Sigmoid colon (tissue), 6 donors: ENCODE measurements at regions not wholly inside any gene's neighbourhood (a gene's known extent, or its start where the extent isn't known, plus 50 kb on each side); places are given as distances from the start of the nearest gene placed in this dataset.

Experiments
- DNase-seq: peaks from one replicate; pipeline ENCODE4 v3.0.0-alpha.2; 2019
- H3K27ac ChIP-seq, 4 donors: fragments of 200-600 bp; sonication (generic); one replicate each; pipeline ENCODE4 v1.5.1; 2016 to 2019; ENCODE audit warnings: mild to moderate bottlenecking in 1 of 4
- H3K27me3 ChIP-seq, 3 donors: fragments of 200-600 bp; sonication (generic); one replicate each; pipeline ENCODE4 v1.5.1; 2019; ENCODE audit warnings: mild to moderate bottlenecking in 1 of 3
- H3K36me3 ChIP-seq, 4 donors: fragments of 200-600 bp; sonication (generic); one replicate each; pipeline ENCODE4 v1.5.1; 2016 to 2019
- H3K4me1 ChIP-seq, 4 donors: fragments of 200-600 bp; sonication (generic); one replicate each; pipeline ENCODE4 v1.5.1; 2017 to 2019
- H3K4me3 ChIP-seq, 4 donors: fragments of 200-600 bp; sonication (generic); one replicate each; pipeline ENCODE4 v1.5.1; 2017 to 2019; ENCODE audit warnings: mild to moderate bottlenecking in 2 of 4, moderate library complexity in 1 of 4
- H3K9me3 ChIP-seq, 4 donors: fragments of 200-600 bp in 3 of 4; sonication (generic) in 3 of 4; one replicate each; pipeline versions ENCODE4 v1.5.1 to v1.6.1; 2013 to 2019
- EP300 ChIP-seq, 4 donors: sonication (generic); formaldehyde crosslinking; IDR thresholded peaks; one replicate each; pipeline ENCODE4 v1.6.1; 2017; ENCODE audit warnings: antibody characterized with exemption in 4 of 4
- POLR2A ChIP-seq, 2 donors: fragments of 450-650 bp; IDR thresholded peaks; one replicate each; pipeline ENCODE4 v1.6.1; 2016; ENCODE audit warnings: antibody characterized with exemption in 2 of 2, mild to moderate bottlenecking in 2 of 2, moderate library complexity in 2 of 2
- POLR2AphosphoS5 ChIP-seq, 4 donors: sonication (generic); formaldehyde crosslinking; IDR thresholded peaks; one replicate each; pipeline ENCODE4 v1.6.1; 2017; ENCODE audit warnings: antibody characterized with exemption in 4 of 4
- WGBS, 2 donors: extraction: QIAGEN DNeasy Blood & Tissue Kit; methylation state at CpG; one replicate each; pipeline ENCODE4 v1.1.7; 2013; 5-methylcytosine and 5-hydroxymethylcytosine counted together
- intact Hi-C: fragments of 100-400 bp; cut with DNase I; formaldehyde crosslinking; loops from one replicate; pipeline ENCODE4 v1.15.1; 2023
- TF ChIP-seq, protein P1 (sequence below), 4 experiments: fragments of 450-650 bp in 3 of 4; fragments of 200-600 bp in 1 of 4; IDR thresholded peaks; one replicate each; pipeline ENCODE4 v1.5.1; 2016 to 2019; ENCODE audit warnings: antibody characterized with exemption in 4 of 4, mild to moderate bottlenecking in 3 of 4, moderate library complexity in 2 of 4
- donor health status: healthy with polysubstance abuse.
- donor health status: healthy.

DNA sequence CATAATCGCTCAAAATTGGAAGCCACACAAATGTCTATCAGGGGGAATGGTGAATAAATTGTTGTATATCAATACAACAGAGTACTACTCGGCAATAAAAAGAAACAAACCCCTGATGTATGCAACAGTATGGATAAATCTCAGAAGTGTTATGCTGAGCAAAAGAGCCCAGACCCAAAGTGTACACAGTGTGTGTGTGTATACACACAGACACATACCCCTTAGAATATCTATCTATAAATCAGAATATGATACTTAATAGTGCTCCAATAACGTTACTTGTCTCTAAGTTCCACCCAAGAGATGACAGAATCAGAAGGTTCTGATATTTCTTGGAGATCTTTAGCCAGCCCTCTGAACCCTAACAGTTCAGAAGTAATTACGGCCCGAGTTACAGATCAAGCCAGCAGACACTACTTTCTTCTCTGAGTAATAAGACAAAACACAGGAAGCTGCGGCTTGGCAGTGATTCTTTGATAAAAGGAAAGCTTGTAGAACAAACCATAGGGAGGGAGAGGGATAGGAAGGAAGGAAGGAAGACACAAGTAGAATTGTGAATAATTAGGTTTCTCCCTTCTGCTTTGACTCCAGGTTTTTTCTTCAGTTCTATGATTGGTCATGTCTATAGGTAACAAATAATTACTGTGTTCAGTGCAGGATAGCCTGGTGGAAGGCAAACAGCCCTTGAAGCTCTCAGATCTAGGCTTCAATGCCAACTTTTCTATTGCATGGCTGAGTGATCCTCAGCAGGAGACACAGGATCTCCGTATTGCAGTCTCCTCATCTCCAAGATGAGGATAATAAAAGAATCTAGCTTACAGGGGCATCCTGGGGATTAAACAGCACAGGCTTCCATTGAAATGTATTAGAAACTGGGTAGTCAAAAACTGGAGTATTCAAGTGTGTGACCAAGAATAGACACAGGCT is 75.6 kb upstream of the TEAD1 start:
- intact Hi-C loops: no loop called here
- DNase-seq: no peak
- Histone ChIP-seq H3K9me3 (no peaks in the 10 kb centered on the region), H3K4me3 (no peak overlapping the region), H3K4me1 (peaks cover 0 to 24% (median 18%) of the 10 kb centered on the region in 4 donors), H3K27me3 (no peaks in the 10 kb centered on the region), H3K27ac (peak overlapping the region in 1 of 4 donors; percentile 21), H3K36me3 (no peaks in the 10 kb centered on the region)
- 51 to 67% methylated on average over 7 of the region's 7 CpGs for WGBS, 2 donors
- TF ChIP-seq POLR2A (IDR thresholded peaks at IDR 0.05) (no peak), EP300 (IDR thresholded peaks at IDR 0.05) (no peak), POLR2AphosphoS5 (IDR thresholded peaks at IDR 0.05) (no peak)
- TF ChIP-seq, protein P1, sequence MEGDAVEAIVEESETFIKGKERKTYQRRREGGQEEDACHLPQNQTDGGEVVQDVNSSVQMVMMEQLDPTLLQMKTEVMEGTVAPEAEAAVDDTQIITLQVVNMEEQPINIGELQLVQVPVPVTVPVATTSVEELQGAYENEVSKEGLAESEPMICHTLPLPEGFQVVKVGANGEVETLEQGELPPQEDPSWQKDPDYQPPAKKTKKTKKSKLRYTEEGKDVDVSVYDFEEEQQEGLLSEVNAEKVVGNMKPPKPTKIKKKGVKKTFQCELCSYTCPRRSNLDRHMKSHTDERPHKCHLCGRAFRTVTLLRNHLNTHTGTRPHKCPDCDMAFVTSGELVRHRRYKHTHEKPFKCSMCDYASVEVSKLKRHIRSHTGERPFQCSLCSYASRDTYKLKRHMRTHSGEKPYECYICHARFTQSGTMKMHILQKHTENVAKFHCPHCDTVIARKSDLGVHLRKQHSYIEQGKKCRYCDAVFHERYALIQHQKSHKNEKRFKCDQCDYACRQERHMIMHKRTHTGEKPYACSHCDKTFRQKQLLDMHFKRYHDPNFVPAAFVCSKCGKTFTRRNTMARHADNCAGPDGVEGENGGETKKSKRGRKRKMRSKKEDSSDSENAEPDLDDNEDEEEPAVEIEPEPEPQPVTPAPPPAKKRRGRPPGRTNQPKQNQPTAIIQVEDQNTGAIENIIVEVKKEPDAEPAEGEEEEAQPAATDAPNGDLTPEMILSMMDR (IDR thresholded peaks at IDR 0.05): no peak

DNA sequence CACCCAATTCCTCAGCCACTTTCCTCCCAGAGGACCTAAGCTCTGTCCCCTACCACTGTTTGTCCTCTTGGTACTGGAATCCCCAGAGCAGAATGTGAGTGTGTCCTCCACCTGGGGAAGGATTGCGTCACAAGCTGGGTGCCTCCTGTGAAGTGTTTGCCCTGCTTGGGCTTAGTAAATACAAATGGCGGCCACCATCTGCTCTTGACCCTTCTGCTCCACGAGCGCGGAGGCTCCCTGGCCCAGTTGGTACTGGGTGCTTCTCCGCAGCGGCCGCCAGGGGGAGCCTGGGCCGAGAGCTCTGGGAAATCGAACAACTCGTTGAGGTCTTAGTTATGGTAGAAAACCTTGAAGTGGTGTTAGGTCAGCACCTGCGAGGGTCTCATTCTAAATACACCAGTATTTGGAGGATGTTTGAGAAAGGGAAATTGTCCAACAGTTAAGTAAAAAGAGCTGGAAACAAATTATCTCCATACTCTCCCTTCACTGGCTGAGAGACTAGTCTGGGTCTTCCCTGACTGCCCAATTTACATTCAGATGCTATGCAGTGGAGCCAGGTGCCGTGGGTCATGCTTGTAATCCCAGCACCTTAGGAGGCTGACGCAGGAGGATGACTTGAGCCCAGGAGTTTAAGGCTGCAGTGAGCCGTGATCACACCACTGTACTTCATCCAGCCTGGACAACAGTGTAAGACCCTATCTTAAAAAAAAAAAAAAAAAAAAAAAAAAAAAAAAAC is 74.6 kb upstream of the TEAD1 start:
- no peak for DNase-seq
- peak overlapping the region in 1 of 4 donors; percentile 21 for H3K27ac ChIP-seq
- 46 to 52% methylated on average over 15 of the region's 15 CpGs for WGBS, 2 donors
- peaks cover 0 to 29% (median 21%) of the 10 kb centered on the region in 4 donors for H3K4me1 ChIP-seq
- no peaks in the 10 kb centered on the region for H3K27me3 ChIP-seq
- H3K4me3 ChIP-seq: no peak overlapping the region
- H3K36me3 ChIP-seq: no peaks in the 10 kb centered on the region
- no peaks in the 10 kb centered on the region for H3K9me3 ChIP-seq
- TF ChIP-seq POLR2A (IDR thresholded peaks at IDR 0.05): no peak
- TF ChIP-seq, protein P1 (IDR thresholded peaks at IDR 0.05): peak; percentile 14 to 56 (median 35)
- intact Hi-C loops: no loop called here

DNA sequence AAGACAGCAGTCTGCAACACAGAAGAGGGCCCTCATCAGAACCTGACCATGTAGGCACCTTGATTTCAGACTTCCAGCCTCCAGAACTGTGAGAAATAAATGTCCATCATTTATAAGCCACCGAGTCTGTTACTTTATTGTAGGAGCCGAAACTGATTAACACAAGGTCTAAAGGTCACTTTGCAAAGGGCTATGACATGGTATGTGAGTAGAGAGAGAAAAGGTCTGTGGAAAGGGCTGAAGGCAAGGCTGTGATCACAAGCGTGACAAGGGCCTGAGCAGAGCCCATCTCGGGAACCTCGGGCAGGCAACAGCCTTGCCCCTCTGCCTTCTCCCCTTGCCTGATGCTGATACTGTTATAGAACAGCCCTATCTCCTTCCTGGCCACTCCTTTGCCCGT is 73.4 kb upstream of the TEAD1 start:
- DNase-seq: no peak
- Histone ChIP-seq H3K27me3 (no peaks in the 10 kb centered on the region), H3K27ac (no peak overlapping the region), H3K36me3 (no peaks in the 10 kb centered on the region), H3K4me1 (peaks cover 0 to 32% (median 25%) of the 10 kb centered on the region in 4 donors), H3K4me3 (no peak overlapping the region), H3K9me3 (no peaks in the 10 kb centered on the region)
- WGBS, 2 donors: 19 to 53% methylated on average over 6 of the region's 6 CpGs
- no peak for TF ChIP-seq POLR2AphosphoS5 (IDR thresholded peaks at IDR 0.05)
- no peak for TF ChIP-seq POLR2A (IDR thresholded peaks at IDR 0.05)
- TF ChIP-seq EP300 (IDR thresholded peaks at IDR 0.05): no peak
- intact Hi-C loops: no loop called here

DNA sequence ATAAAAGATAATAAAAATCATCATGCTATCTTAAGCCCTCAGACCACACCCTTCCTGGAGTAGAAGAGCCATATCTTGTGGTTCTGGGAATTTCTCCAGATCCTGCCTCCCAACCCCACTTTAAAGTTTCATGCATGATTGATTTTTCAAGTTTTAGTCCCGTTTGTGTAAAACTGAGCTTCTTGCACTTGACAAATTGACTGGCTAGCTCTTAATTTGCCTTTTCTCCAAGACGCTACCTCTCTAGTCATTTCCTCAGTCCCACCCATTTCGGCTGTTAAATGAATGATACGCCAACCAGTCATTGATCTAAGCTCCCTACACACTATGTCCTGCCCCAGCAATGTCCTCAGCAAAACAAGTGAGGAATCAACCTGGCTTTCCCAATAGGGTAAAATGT is 71.8 kb upstream of the TEAD1 start:
- Histone ChIP-seq H3K4me3 (no peak overlapping the region), H3K27me3 (no peaks in the 10 kb centered on the region), H3K36me3 (no peaks in the 10 kb centered on the region), H3K9me3 (no peaks in the 10 kb centered on the region), H3K4me1 (peaks cover 0 to 39% (median 31%) of the 10 kb centered on the region in 4 donors), H3K27ac (no peak overlapping the region)
- intact Hi-C loops: no loop called here
- 77 to 81% methylated on average over 4 of the region's 4 CpGs for WGBS, 2 donors
- DNase-seq: no peak
- TF ChIP-seq POLR2AphosphoS5 (IDR thresholded peaks at IDR 0.05) (no peak), POLR2A (IDR thresholded peaks at IDR 0.05) (no peak), EP300 (IDR thresholded peaks at IDR 0.05) (no peak)
- TF ChIP-seq, protein P1 (IDR thresholded peaks at IDR 0.05): no peak
